Heart right ventricle (tissue), 16 donors: ENCODE measurements at regions not wholly inside any gene's neighbourhood (a gene's known extent, or its start where the extent isn't known, plus 50 kb on each side); places are given as distances from the start of the nearest gene placed in this dataset.

Experiments
- ATAC-seq, 8 donors: fragments of 200-7000 bp; cut with Tn5 transposase; one replicate each; pipeline ENCODE4 v1.9.1; 2020; ENCODE audit warnings: mild to moderate bottlenecking in 8 of 8, moderate library complexity in 8 of 8, moderate number of reproducible peaks in 1 of 8
- DNase-seq, 2 donors: peaks; one replicate each; pipeline ENCODE4 v3.0.0-alpha.2; 2020
- H3K27ac ChIP-seq, 10 donors: fragments of 200-600 bp; sonication (generic) in 2 of 10; one replicate each; pipeline versions ENCODE4 v1.5.0 to v1.8.0; 2020 to 2022; ENCODE audit warnings: mild to moderate bottlenecking in 3 of 10
- H3K27me3 ChIP-seq, 7 donors: fragments of 200-600 bp; one replicate each; pipeline ENCODE4 v1.8.0; 2021 to 2022; ENCODE audit warnings: mild to moderate bottlenecking in 2 of 7
- H3K36me3 ChIP-seq, 9 donors: fragments of 200-600 bp; sonication (generic) in 1 of 9; one replicate each; pipeline versions ENCODE4 v1.5.0 to v1.8.0; 2020 to 2022; ENCODE audit warnings: mild to moderate bottlenecking in 2 of 9
- H3K4me1 ChIP-seq, 9 donors: fragments of 200-600 bp; sonication (generic) in 1 of 9; one replicate each; pipeline versions ENCODE4 v1.5.0 to v1.8.0; 2020 to 2022; ENCODE audit warnings: mild to moderate bottlenecking in 4 of 9
- H3K4me3 ChIP-seq, 10 donors: fragments of 200-600 bp; sonication (generic) in 2 of 10; one replicate each; pipeline versions ENCODE4 v1.5.0 to v1.8.0; 2020 to 2022; ENCODE audit warnings: mild to moderate bottlenecking in 7 of 10, moderate library complexity in 2 of 10
- H3K9me3 ChIP-seq, 11 donors: fragments of 200-600 bp in 10 of 11; sonication (generic) in 2 of 11; one replicate each; pipeline versions ENCODE4 v1.5.0 to v1.8.0; 2013 to 2022; ENCODE audit warnings: mild to moderate bottlenecking in 2 of 11, control low read depth in 1 of 11, moderate library complexity in 1 of 11
- WGBS, 2 donors: extraction: QIAGEN DNeasy Blood & Tissue Kit; methylation state at CpG; one replicate each; pipeline ENCODE4 v1.1.7; 2013; ENCODE audit warnings: inconsistent platforms in 1 of 2; 5-methylcytosine and 5-hydroxymethylcytosine counted together
- intact Hi-C, 10 donors: fragments of 100-400 bp; cut with DNase I; formaldehyde crosslinking; loops; one replicate each; pipeline versions ENCODE4 v1.11.1 to v1.14.2; 2022
- TF ChIP-seq, protein P1 (sequence below), 9 donors: fragments of 200-600 bp; sonication (generic) in 2 of 9; IDR thresholded peaks; one replicate each; pipeline versions ENCODE4 v1.5.0 to v1.8.0; 2021 to 2022; ENCODE audit warnings: antibody characterized with exemption in 9 of 9, mild to moderate bottlenecking in 5 of 9, moderate library complexity in 1 of 9
- donor health status: Arrhythmogenic right ventricular cardiomyopathy.
- donor health status: ischemic (EF 13 %, LVEDD 7.1; RV severe dilation, severe dysfunction).
- donor health status: healthy with polysubstance abuse.
- donor health status: DM: no; HTN: yes; CAD: no.
- donor health status: DM: no; HTN: no; CAD: no.
- donor health status: ischemic (EF 25% LVEDD 6.9; RV normal size, moderate dysfunction).
- donor health status: ischemic (EF 25% LVEDD 5.7; RV mildly dilated, moderate dysfunction).
- donor health status: healthy.
- donor health status: DM: yes; HTN: yes; CAD: no.
- donor health status: Ischemic cardiomyopathy.
- donor health status: ischemic (EF 35%, LVEDD 5.7; RV mildly dilated, moderate dysfunction).
- donor health status: nonischemic (EF 11% LVEDD 7.7; RV severe dilation, severe dysfunction).
- donor health status: DM: yes; HTN: yes; CAD: no.
- donor health status: PGD.
- donor health status: ischemic (EF 29% LVEDD 5.4; RV normal size, mild dysfunction).
- donor health status: nonischemic (EF 23%, LVEDD 6.1; RV moderate dilation, normal function).

DNA sequence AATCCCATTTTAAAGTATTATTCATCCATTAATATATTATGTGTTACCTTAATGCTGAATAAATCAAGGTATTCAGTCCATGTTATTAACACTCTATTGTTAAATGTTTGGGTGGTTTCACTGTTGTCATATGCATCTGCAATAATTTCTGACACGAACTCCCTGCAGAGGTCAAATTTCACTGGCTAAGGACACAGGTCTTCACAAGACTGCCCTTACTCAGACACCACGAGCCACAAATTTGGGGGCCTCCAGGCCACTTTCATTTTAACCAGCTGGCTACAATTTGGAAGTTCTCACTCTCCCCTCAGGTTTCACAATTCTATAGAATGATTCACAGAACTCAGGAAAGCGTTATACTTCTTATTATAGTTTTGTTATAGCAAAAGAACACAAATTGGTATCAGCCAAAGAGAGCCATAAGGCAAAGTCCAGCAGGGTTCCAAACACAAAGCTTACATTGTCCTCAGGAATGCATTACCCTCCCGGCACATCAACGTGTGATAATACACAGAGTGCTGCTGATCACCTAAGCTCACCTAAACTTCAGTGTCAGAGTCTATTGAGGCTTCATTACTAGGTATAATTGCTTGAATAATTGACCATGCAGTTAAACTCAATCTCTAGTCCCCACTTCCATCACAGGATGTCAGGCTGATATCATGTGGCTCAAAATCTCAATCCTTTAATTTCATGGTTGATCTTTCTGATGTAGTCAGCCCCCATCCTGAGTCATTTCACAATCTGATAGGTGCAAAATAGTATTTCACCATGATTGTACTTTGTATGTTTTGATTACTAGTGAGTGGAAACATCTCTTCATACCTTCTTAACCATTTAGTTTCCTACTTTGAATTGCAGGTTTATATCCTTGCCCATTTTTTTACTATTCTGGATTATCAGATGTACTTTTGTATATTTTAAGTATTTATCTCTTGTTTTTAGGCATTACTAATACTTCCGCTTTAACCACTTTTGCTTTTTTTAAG, 441.4 kb upstream of the AGTR1 start:
- intact Hi-C loops: no loop called here
- H3K27me3 ChIP-seq: peaks cover 0 to 3% (median 0%) of the 10 kb centered on the region in 7 donors
- TF ChIP-seq, protein P1, sequence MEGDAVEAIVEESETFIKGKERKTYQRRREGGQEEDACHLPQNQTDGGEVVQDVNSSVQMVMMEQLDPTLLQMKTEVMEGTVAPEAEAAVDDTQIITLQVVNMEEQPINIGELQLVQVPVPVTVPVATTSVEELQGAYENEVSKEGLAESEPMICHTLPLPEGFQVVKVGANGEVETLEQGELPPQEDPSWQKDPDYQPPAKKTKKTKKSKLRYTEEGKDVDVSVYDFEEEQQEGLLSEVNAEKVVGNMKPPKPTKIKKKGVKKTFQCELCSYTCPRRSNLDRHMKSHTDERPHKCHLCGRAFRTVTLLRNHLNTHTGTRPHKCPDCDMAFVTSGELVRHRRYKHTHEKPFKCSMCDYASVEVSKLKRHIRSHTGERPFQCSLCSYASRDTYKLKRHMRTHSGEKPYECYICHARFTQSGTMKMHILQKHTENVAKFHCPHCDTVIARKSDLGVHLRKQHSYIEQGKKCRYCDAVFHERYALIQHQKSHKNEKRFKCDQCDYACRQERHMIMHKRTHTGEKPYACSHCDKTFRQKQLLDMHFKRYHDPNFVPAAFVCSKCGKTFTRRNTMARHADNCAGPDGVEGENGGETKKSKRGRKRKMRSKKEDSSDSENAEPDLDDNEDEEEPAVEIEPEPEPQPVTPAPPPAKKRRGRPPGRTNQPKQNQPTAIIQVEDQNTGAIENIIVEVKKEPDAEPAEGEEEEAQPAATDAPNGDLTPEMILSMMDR (IDR thresholded peaks at IDR 0.05): no peak
- ATAC-seq (no peak), DNase-seq (no peak)
- no peaks in the 10 kb centered on the region for H3K36me3 ChIP-seq
- no peaks in the 10 kb centered on the region for H3K4me1 ChIP-seq
- H3K9me3 ChIP-seq: no peaks in the 10 kb centered on the region
- H3K4me3 ChIP-seq: no peak overlapping the region
- no peak overlapping the region for H3K27ac ChIP-seq
- WGBS, 2 donors: 66 to 67% methylated on average over 6 of the region's 6 CpGs

DNA sequence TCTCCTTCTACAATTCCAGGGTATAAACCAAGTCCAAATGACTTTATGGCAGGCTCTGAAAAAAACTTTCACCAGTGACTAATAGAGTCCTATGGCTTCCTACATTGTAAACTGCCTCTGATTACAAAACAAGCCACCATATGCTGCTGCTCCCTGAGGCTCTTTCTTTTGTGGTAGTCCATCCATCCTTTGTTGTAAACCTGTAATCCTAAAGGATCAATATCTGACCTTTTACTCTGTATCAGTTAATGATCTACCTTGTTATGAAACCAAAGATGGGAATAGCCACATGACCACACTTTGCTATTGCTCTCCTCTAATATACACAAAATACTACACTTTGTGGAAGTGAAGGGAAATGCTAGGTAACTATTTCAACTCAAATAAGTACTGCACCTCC, 434.7 kb upstream of the AGTR1 start:
- Histone ChIP-seq H3K9me3 (no peaks in the 10 kb centered on the region), H3K27me3 (peaks cover 0 to 3% (median 0%) of the 10 kb centered on the region in 7 donors), H3K36me3 (no peaks in the 10 kb centered on the region), H3K4me1 (no peaks in the 10 kb centered on the region), H3K4me3 (no peak overlapping the region), H3K27ac (no peak overlapping the region)
- TF ChIP-seq, protein P1 (IDR thresholded peaks at IDR 0.05): no peak
- ATAC-seq (no peak), DNase-seq (no peak)
- intact Hi-C loops: no loop called here

DNA sequence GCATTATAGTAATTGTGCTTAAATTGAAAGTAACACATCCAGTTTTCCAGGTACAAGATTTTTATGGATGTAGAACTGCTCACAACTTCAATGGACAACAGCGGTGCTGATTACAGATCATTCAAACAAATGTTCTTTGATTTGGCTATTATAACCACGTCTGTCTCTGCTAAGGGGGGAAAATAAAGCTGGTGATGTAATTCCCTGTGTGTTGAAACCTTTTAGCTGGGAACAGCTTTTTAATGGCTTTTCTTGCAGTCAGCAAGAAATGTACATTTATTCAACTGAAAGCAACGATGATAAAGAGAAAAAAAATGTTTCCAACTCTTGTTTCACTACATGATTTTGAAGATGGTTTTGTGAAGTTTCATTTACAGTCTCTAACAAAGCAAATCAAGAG, 431.9 kb upstream of the AGTR1 start:
- no peak overlapping the region for H3K4me3 ChIP-seq
- WGBS, 2 donors: 59 to 63% methylated on average over 3 of the region's 3 CpGs
- intact Hi-C loops: no loop called here
- no peaks in the 10 kb centered on the region for H3K27me3 ChIP-seq
- H3K4me1 ChIP-seq: no peaks in the 10 kb centered on the region
- no peaks in the 10 kb centered on the region for H3K9me3 ChIP-seq
- TF ChIP-seq, protein P1 (IDR thresholded peaks at IDR 0.05): no peak
- no peaks in the 10 kb centered on the region for H3K36me3 ChIP-seq
- no peak for DNase-seq
- no peak for ATAC-seq
- no peak overlapping the region for H3K27ac ChIP-seq

DNA sequence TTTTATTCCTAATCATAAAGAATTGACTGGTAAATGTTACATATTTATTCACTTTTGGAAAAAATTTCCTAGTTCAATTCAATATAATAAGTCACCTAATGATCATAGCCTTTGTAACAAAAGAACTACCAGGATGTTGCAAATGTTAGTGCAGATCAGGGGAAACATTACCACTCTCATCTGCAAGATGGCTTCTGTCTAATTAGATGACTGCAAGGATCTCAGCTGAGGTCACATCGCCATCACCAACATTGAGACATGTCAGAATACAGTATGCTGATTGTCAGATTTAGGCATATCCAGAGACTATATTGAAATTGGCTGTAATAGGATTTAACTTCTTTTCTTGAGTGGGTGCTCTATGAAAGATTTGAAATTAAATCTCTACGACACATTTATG, 431.4 kb upstream of the AGTR1 start:
- no peak for ATAC-seq
- intact Hi-C loops: no loop called here
- 89% methylated on average over 2 of the region's 2 CpGs for WGBS, 2 donors

More for the DNA sequence above, 431.4 kb upstream of the AGTR1 start:
- no peaks in the 10 kb centered on the region for H3K27me3 ChIP-seq
- H3K4me3 ChIP-seq: no peak overlapping the region
- H3K4me1 ChIP-seq: no peaks in the 10 kb centered on the region
- no peaks in the 10 kb centered on the region for H3K9me3 ChIP-seq
- no peak overlapping the region for H3K27ac ChIP-seq
- TF ChIP-seq, protein P1 (IDR thresholded peaks at IDR 0.05): no peak
- no peak for DNase-seq
- no peaks in the 10 kb centered on the region for H3K36me3 ChIP-seq
